ENCODE measurements at regions not wholly inside any gene's neighbourhood (a gene's known extent, or its start where the extent isn't known, plus 50 kb on each side); places are given as distances from the start of the nearest gene placed in this dataset.

DNA sequence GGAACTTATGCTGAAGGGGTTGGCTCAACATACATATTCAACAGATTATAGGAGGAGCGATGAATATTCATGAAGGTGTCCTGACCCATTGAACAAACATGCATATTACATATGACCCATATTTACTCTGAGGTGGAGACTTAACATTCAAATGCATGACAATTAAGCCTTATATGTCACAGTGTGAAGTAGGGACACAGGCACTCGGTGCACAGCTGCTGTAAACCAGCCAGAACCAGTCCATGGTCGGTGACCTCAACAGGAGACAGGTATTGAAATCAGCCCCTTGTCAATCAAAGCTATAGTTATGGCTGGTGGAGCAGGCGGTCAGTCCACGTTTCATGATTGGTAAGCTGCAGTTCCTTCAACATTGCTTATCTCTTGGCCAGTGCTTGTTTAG is 347.3 kb downstream of the THBS2 start:
- no peak for TF ChIP-seq EZH2 (IDR thresholded peaks at IDR 0.05; ENCODE audit: borderline replicate concordance, low read depth, low read length, severe bottlenecking)
- TF ChIP-seq, protein P1, sequence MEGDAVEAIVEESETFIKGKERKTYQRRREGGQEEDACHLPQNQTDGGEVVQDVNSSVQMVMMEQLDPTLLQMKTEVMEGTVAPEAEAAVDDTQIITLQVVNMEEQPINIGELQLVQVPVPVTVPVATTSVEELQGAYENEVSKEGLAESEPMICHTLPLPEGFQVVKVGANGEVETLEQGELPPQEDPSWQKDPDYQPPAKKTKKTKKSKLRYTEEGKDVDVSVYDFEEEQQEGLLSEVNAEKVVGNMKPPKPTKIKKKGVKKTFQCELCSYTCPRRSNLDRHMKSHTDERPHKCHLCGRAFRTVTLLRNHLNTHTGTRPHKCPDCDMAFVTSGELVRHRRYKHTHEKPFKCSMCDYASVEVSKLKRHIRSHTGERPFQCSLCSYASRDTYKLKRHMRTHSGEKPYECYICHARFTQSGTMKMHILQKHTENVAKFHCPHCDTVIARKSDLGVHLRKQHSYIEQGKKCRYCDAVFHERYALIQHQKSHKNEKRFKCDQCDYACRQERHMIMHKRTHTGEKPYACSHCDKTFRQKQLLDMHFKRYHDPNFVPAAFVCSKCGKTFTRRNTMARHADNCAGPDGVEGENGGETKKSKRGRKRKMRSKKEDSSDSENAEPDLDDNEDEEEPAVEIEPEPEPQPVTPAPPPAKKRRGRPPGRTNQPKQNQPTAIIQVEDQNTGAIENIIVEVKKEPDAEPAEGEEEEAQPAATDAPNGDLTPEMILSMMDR (IDR thresholded peaks at IDR 0.05; ENCODE audit: borderline replicate concordance, extremely low read depth, low read length, poor library complexity, severe bottlenecking) = no peak
